ENCODE measurements at regions not wholly inside any gene's neighbourhood (a gene's known extent, or its start where the extent isn't known, plus 50 kb on each side); places are given as distances from the start of the nearest gene placed in this dataset.
"Not testable (repeated sequence)": the region's sequence is repeated elsewhere in the genome, so short reads cannot be mapped to it uniquely, and the experiment has no call there.

GRCh38 chr4:118531947-118532346, 153.2 kb upstream of the METTL14 start:
- TF ChIP-seq, protein P1, sequence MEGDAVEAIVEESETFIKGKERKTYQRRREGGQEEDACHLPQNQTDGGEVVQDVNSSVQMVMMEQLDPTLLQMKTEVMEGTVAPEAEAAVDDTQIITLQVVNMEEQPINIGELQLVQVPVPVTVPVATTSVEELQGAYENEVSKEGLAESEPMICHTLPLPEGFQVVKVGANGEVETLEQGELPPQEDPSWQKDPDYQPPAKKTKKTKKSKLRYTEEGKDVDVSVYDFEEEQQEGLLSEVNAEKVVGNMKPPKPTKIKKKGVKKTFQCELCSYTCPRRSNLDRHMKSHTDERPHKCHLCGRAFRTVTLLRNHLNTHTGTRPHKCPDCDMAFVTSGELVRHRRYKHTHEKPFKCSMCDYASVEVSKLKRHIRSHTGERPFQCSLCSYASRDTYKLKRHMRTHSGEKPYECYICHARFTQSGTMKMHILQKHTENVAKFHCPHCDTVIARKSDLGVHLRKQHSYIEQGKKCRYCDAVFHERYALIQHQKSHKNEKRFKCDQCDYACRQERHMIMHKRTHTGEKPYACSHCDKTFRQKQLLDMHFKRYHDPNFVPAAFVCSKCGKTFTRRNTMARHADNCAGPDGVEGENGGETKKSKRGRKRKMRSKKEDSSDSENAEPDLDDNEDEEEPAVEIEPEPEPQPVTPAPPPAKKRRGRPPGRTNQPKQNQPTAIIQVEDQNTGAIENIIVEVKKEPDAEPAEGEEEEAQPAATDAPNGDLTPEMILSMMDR (IDR thresholded peaks at IDR 0.05; ENCODE audit: poor library complexity, severe bottlenecking): not testable (repeated sequence)
- TF ChIP-seq, protein P2, sequence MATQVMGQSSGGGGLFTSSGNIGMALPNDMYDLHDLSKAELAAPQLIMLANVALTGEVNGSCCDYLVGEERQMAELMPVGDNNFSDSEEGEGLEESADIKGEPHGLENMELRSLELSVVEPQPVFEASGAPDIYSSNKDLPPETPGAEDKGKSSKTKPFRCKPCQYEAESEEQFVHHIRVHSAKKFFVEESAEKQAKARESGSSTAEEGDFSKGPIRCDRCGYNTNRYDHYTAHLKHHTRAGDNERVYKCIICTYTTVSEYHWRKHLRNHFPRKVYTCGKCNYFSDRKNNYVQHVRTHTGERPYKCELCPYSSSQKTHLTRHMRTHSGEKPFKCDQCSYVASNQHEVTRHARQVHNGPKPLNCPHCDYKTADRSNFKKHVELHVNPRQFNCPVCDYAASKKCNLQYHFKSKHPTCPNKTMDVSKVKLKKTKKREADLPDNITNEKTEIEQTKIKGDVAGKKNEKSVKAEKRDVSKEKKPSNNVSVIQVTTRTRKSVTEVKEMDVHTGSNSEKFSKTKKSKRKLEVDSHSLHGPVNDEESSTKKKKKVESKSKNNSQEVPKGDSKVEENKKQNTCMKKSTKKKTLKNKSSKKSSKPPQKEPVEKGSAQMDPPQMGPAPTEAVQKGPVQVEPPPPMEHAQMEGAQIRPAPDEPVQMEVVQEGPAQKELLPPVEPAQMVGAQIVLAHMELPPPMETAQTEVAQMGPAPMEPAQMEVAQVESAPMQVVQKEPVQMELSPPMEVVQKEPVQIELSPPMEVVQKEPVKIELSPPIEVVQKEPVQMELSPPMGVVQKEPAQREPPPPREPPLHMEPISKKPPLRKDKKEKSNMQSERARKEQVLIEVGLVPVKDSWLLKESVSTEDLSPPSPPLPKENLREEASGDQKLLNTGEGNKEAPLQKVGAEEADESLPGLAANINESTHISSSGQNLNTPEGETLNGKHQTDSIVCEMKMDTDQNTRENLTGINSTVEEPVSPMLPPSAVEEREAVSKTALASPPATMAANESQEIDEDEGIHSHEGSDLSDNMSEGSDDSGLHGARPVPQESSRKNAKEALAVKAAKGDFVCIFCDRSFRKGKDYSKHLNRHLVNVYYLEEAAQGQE (IDR thresholded peaks at IDR 0.05; ENCODE audit: borderline replicate concordance): not testable (repeated sequence)
- not testable (repeated sequence) for TF ChIP-seq TAF1 (IDR thresholded peaks at IDR 0.05; ENCODE audit: low read depth)

Measured in neural cell (in vitro differentiated cells).